ENCODE measurements at regions not wholly inside any gene's neighbourhood (a gene's known extent, or its start where the extent isn't known, plus 50 kb on each side); places are given as distances from the start of the nearest gene placed in this dataset.

DNA sequence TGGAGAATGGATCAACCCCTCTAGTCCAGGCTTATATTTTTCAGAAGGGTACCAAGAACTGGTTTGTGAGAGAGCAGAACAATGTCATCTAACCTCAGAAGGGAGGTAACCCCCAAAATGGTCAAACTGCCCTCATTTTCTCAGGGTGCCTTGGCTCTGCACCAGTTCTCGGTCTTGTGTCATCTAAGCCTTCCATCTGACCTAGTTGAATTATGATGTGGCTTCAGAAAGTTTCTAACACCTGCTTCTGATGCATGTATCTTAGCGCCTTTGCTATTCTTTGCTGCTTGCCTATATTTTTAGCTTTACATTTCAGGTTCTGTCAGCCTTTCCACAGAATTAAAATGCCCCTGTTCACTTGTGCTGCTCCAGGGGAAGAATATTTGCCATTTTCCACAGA, 91.7 kb upstream of the E2F8 start:
- H3K36me3 Mint-ChIP-seq (ENCODE audit: low read depth), result no peaks in the 10 kb centered on the region
- H3K4me3 Mint-ChIP-seq (ENCODE audit: low read depth), result no peak overlapping the region
- DNase-seq (ENCODE audit: low spot score), result no peak
- intact Hi-C loops (cut with micrococcal nuclease), result no loop called here
- no peaks in the 10 kb centered on the region for H3K9me3 Mint-ChIP-seq
- H3K4me1 Mint-ChIP-seq (ENCODE audit: low read depth), result no peaks in the 10 kb centered on the region
- H3K27ac Mint-ChIP-seq, result no peak overlapping the region
- peaks cover 10% of the 10 kb centered on the region for H3K27me3 Mint-ChIP-seq (ENCODE audit: low read depth)

DNA sequence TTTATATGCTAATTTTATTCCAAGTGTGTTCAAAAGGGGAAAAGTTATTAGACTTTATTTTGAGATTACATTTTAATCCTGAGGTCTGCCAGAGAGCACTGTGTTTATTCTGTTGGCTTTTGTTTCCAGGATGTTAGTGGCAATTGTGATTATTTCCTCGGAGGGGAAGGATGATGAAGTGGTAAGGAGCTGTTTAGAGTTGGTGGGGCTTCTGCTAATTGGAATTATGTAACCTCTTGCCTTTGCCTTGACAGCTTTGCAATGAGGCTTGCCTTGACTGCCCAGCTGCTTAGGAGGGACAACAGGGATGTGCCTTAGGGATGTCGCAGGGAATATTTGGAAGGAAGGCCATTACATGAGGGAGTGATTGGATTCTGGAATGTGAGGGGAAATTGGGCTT, 89.7 kb upstream of the E2F8 start:
- Mint-ChIP-seq H3K36me3 (ENCODE audit: low read depth) (no peaks in the 10 kb centered on the region), H3K4me1 (ENCODE audit: low read depth) (no peaks in the 10 kb centered on the region), H3K4me3 (ENCODE audit: low read depth) (no peak overlapping the region), H3K27ac (no peak overlapping the region), H3K27me3 (ENCODE audit: low read depth) (peaks cover 8% of the 10 kb centered on the region), H3K9me3 (no peaks in the 10 kb centered on the region)
- no peak for DNase-seq (ENCODE audit: low spot score)
- intact Hi-C loops (cut with micrococcal nuclease), result no loop called here

DNA sequence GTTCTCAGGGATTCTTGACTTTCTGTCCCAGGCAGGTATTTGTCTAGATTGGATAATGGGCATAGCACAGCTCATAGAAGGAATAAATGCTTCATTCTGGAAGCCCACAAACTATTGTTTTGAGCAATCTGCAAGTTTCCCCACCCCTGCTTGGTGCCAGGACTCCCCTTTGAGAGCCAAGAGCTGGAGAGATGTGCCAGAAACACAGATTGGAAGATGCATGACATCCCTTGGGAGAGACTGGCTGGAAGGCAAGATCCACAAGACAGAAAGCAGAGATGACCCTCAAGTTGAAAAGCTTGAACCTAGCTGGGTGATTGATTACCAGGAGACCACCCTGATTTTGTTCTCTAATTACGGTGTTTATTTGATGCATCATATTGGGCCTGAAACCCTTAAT, 89.2 kb upstream of the E2F8 start:
- Mint-ChIP-seq H3K4me3 (ENCODE audit: low read depth) (no peak overlapping the region), H3K27me3 (ENCODE audit: low read depth) (peaks cover 8% of the 10 kb centered on the region), H3K36me3 (ENCODE audit: low read depth) (no peaks in the 10 kb centered on the region), H3K4me1 (ENCODE audit: low read depth) (no peaks in the 10 kb centered on the region), H3K27ac (no peak overlapping the region), H3K9me3 (no peaks in the 10 kb centered on the region)
- intact Hi-C loops (cut with micrococcal nuclease), result no loop called here
- no peak for DNase-seq (ENCODE audit: low spot score)

DNA sequence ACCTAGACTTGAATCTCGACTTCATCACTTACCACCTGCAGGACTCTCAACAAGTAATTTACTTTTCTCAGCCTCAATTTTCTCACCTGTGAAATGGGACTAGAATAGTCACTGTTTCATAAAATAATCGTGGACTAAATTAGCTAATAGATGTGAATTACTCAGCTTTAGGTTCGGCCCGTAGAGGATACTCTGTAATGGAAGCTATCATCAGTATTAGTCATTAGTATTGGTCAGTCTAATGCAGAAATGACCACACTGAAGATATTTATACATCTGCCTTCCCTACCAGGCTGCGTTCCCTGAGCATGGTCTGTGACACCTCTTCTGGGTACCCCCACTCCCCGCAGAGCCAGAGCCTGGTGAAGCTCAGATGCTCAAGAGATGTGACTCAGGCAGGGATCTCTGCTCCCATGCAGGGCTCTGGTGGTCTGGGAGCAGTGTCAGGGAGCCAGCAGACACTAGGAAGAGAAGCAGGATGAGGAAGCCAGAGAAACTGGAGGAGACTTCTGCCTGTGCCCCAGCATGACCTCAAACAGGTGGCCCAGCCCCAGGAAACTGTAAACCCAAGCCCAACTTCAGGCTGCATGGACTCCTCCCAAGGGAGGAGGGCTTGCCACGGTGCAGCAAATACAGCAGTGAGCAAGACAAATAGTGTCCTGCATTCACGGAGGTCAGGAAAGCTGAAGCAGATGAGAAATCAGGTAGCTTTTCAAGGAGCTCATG, 88.0 kb upstream of the E2F8 start:
- peaks cover 10% of the 10 kb centered on the region for H3K27me3 Mint-ChIP-seq (ENCODE audit: low read depth)
- intact Hi-C loops (cut with micrococcal nuclease), result no loop called here
- H3K4me1 Mint-ChIP-seq (ENCODE audit: low read depth), result no peaks in the 10 kb centered on the region
- no peak overlapping the region for H3K4me3 Mint-ChIP-seq (ENCODE audit: low read depth)
- DNase-seq (ENCODE audit: low spot score), result no peak
- no peaks in the 10 kb centered on the region for H3K36me3 Mint-ChIP-seq (ENCODE audit: low read depth)
- H3K27ac Mint-ChIP-seq, result no peak overlapping the region
- H3K9me3 Mint-ChIP-seq, result no peaks in the 10 kb centered on the region

DNA sequence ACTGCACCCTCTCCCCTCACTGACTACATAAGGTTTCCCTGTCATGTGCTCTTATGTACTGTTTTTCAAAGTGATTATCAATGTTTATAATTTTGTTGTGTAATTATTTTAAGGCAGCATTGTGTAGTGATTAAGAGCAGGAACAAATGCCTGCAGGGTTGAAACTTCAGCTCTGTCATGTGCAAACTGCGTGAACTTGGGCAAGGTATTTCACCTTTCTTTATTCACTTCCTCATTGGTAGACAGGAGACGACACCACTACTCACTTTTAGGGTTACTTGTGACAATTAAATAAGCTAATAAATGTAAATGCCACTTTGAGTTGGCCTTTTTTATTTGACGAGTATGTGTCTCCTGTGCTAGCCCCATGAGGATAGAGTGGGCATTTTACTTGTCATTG, 86.5 kb upstream of the E2F8 start:
- Mint-ChIP-seq H3K27me3 (ENCODE audit: low read depth) (peaks cover 17% of the 10 kb centered on the region), H3K27ac (no peak overlapping the region), H3K9me3 (no peaks in the 10 kb centered on the region), H3K4me3 (ENCODE audit: low read depth) (no peak overlapping the region), H3K36me3 (ENCODE audit: low read depth) (no peaks in the 10 kb centered on the region), H3K4me1 (ENCODE audit: low read depth) (no peaks in the 10 kb centered on the region)
- intact Hi-C loops (cut with micrococcal nuclease), result no loop called here
- no peak for DNase-seq (ENCODE audit: low spot score)

DNA sequence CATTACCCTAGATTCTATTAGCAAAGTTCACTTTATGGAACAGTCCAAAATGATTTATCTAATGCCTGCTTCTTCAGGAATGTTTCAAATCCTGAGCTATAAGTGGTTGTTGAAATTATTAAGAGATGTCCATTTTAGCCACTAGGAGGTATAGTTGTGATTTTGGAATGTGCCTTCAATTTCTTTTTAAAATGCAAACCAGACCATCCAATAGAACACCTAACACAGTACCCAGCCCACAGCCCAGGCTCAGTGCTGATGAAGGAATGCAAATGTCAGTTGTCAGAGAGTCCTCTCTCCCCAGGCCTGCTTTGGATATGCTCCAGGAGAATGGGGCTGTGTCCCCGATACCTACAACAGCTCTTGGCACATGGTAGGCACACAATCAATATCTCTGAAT, 85.8 kb upstream of the E2F8 start:
- no peak for DNase-seq (ENCODE audit: low spot score)
- no peak overlapping the region for H3K27ac Mint-ChIP-seq
- H3K4me3 Mint-ChIP-seq (ENCODE audit: low read depth), result no peak overlapping the region
- no peaks in the 10 kb centered on the region for H3K9me3 Mint-ChIP-seq
- no peaks in the 10 kb centered on the region for H3K36me3 Mint-ChIP-seq (ENCODE audit: low read depth)
- H3K4me1 Mint-ChIP-seq (ENCODE audit: low read depth), result no peaks in the 10 kb centered on the region
- peaks cover 17% of the 10 kb centered on the region for H3K27me3 Mint-ChIP-seq (ENCODE audit: low read depth)
- intact Hi-C loops (cut with micrococcal nuclease), result no loop called here

DNA sequence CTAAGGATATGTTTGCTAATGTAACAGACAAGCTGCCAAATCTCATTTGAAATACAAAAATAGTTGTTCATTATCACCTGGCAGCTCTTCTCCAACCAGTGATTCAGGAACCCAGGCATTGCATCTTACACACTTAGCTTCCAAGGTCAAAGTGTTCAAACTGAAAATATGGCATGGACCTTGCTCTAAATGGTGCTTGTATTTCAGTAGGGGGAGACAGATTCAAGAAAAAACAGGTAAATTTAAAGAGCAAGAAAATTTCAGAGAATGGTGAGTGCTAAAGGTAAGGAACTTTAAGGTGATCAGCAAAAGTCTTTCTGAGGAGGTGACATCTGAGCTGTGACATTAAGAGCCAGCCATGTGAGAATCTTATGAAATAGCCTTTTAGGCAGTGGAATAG, 82.8 kb upstream of the E2F8 start:
- Mint-ChIP-seq H3K4me3 (ENCODE audit: low read depth) (no peak overlapping the region), H3K36me3 (ENCODE audit: low read depth) (no peaks in the 10 kb centered on the region), H3K27ac (no peak overlapping the region), H3K4me1 (ENCODE audit: low read depth) (no peaks in the 10 kb centered on the region), H3K27me3 (ENCODE audit: low read depth) (peaks cover 22% of the 10 kb centered on the region), H3K9me3 (no peaks in the 10 kb centered on the region)
- intact Hi-C loops (cut with micrococcal nuclease), result no loop called here
- no peak for DNase-seq (ENCODE audit: low spot score)

DNA sequence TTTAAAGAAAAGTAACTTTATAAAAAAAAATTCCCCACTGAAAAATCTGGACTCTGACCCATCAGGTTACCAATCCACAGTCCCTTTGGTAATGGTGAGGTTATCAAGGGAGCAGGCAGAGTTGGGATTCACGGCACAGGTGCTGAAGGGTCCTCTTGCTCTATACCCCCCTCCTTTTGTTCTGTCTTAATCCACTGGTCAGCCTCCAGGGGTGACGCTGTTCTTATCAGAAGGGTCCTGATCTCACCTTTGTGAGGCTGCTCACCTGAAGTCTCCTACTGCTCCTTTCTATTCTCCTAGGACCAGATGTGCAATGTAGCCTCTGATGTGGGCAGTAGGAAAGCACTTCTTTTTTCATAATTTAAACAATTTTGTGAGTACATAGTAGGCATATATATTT, 80.6 kb upstream of the E2F8 start:
- no peaks in the 10 kb centered on the region for H3K36me3 Mint-ChIP-seq (ENCODE audit: low read depth)
- H3K9me3 Mint-ChIP-seq, result no peaks in the 10 kb centered on the region
- no peak overlapping the region for H3K27ac Mint-ChIP-seq
- intact Hi-C loops (cut with micrococcal nuclease), result no loop called here
- H3K4me1 Mint-ChIP-seq (ENCODE audit: low read depth), result no peaks in the 10 kb centered on the region
- peaks cover 22% of the 10 kb centered on the region for H3K27me3 Mint-ChIP-seq (ENCODE audit: low read depth)
- no peak overlapping the region for H3K4me3 Mint-ChIP-seq (ENCODE audit: low read depth)
- DNase-seq (ENCODE audit: low spot score), result no peak

DNA sequence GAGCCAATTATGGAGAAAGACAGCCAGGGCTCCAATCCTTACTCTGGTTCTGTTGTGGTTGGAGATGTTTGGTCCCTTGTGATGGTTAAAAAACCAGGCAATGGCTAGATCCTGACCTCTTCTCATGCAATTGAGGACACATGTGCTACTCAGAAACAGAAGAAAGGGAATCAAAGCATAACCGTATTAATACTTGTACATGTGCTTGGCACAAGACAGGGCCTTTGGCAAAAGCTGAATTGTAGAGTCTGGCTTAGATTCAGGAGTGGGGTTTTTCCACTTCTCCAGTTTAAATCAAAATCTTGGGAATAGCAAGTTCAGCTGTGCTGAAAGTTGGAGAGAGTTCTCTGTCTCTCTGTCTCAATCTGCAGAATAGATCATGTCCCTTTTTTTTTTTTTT, 80.1 kb upstream of the E2F8 start:
- Mint-ChIP-seq H3K4me1 (ENCODE audit: low read depth) (no peaks in the 10 kb centered on the region), H3K9me3 (no peaks in the 10 kb centered on the region), H3K27me3 (ENCODE audit: low read depth) (peaks cover 22% of the 10 kb centered on the region), H3K36me3 (ENCODE audit: low read depth) (no peaks in the 10 kb centered on the region), H3K27ac (no peak overlapping the region), H3K4me3 (ENCODE audit: low read depth) (no peak overlapping the region)
- intact Hi-C loops (cut with micrococcal nuclease), result no loop called here
- no peak for DNase-seq (ENCODE audit: low spot score)

DNA sequence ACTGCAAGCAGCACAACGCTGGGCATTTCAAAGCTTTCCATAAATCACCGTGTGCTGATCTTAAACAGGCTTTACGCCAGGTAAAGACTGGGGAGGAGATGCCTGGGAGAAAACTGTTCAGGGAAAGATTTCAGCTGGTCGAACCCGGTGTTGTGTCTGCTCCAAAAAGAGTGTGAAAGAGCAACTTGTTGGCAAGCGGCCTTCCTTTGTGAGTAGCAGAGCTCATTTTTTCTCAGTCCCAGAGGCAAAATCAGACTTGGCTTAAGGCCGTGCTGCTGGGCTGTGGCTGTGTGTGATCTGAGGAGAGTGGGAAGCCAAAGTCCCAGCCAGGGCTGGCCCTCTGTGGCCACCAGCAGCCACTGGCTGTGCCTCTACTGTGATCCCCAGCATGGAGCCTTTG, 75.7 kb upstream of the E2F8 start:
- Mint-ChIP-seq H3K27ac (no peak overlapping the region), H3K9me3 (no peaks in the 10 kb centered on the region), H3K4me1 (ENCODE audit: low read depth) (no peaks in the 10 kb centered on the region), H3K36me3 (ENCODE audit: low read depth) (no peaks in the 10 kb centered on the region), H3K4me3 (ENCODE audit: low read depth) (no peak overlapping the region), H3K27me3 (ENCODE audit: low read depth) (peaks cover 8% of the 10 kb centered on the region)
- intact Hi-C loops (cut with micrococcal nuclease), result no loop called here
- no peak for DNase-seq (ENCODE audit: low spot score)

DNA sequence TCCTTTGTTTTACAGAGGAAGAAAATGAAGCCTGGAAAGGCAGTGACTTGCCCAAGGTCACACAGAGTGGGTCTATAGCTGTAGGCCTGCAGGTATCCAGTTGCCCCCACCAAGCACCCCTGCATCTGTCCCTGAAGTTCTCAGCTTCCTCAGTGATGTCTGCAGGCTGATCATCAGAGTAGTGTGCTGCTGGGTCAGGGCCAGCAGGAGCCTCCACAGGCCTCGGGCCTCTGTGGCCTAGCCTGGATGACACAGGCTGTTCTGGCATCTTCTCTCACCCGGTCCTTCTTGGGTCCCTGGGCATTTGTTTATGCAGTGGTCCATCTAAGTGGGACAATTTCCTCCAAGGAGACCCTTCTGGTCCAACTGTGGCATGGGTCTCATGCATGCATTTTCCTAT, 74.8 kb upstream of the E2F8 start:
- Mint-ChIP-seq H3K4me1 (ENCODE audit: low read depth) (no peaks in the 10 kb centered on the region), H3K4me3 (ENCODE audit: low read depth) (no peak overlapping the region), H3K27ac (no peak overlapping the region), H3K36me3 (ENCODE audit: low read depth) (no peaks in the 10 kb centered on the region), H3K27me3 (ENCODE audit: low read depth) (peaks cover 4% of the 10 kb centered on the region), H3K9me3 (no peaks in the 10 kb centered on the region)
- no peak for DNase-seq (ENCODE audit: low spot score)
- intact Hi-C loops (cut with micrococcal nuclease), result no loop called here

DNA sequence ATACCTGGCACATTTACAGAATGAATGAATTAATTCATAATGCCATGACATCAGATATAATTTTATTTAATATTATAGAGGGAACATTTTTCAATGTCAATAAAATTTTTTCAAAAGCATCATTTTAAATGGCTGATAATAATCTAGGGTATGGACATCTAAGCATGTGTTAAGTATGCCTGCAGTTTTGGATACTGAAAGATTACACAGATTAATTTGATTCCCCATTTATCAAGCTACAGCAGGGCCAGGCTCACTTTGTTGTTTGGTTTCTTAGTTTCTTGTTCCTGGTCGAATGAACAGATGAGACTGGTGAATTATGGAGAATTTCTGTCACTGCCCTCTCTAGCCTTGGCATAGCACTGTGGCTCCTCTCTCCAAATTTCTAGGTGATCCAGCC, 72.4 kb upstream of the E2F8 start:
- H3K27me3 Mint-ChIP-seq (ENCODE audit: low read depth), result peaks cover 2% of the 10 kb centered on the region
- no peak for DNase-seq (ENCODE audit: low spot score)
- H3K27ac Mint-ChIP-seq, result no peak overlapping the region
- intact Hi-C loops (cut with micrococcal nuclease), result no loop called here
- no peaks in the 10 kb centered on the region for H3K9me3 Mint-ChIP-seq
- no peak overlapping the region for H3K4me3 Mint-ChIP-seq (ENCODE audit: low read depth)
- no peaks in the 10 kb centered on the region for H3K4me1 Mint-ChIP-seq (ENCODE audit: low read depth)
- no peaks in the 10 kb centered on the region for H3K36me3 Mint-ChIP-seq (ENCODE audit: low read depth)

DNA sequence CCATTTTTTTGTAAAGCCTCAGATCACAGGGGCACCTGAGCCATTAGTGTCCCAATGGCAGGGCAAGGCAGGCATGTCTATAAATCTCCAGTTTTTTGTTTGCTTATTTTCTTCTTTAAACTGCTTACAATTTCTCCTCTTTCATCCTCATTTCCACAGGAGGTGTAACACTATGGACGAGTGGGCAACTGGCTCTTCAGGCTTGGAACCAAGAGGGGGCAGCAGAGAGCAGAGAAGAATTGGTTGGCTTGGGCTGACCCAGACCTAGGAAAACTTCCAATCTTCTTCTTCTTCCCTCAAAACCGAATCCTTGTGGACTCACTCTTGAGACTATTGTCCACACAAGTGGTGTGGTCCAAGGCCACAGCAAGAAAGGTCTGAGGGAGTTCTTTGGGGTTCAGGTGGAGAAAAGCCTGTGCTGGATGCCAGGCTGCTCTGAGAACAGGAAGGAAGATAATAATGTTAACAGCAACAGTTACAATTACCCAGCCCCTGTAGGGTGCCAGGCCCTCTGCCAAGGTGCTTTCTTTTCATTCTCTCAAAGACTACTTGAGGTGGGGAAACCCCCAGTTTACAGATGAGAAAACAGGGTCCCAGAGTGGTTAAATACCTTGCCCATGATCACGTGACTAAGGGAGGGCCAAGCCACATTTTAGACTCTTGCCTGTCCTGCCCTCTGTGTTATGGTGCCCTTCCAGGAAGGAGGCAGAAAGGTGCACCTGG, 70.7 kb upstream of the E2F8 start:
- no peak overlapping the region for H3K4me3 Mint-ChIP-seq (ENCODE audit: low read depth)
- intact Hi-C loops (cut with micrococcal nuclease), result loop anchor here (1.0 kb wide), 1 partner anchor 242 kb away; no protein-coding TSS in a partner anchor
- no peak overlapping the region for H3K27ac Mint-ChIP-seq
- H3K36me3 Mint-ChIP-seq (ENCODE audit: low read depth), result no peaks in the 10 kb centered on the region
- H3K27me3 Mint-ChIP-seq (ENCODE audit: low read depth), result peaks cover 2% of the 10 kb centered on the region
- peak; percentile 14 for DNase-seq (ENCODE audit: low spot score)
- no peaks in the 10 kb centered on the region for H3K9me3 Mint-ChIP-seq
- no peaks in the 10 kb centered on the region for H3K4me1 Mint-ChIP-seq (ENCODE audit: low read depth)

Measured in activated T-helper 2 cell treated with anti-CD3 and anti-CD28 coated beads, Interferon-gamma antibody, Interleukin-2, Interleukin-4, amounts not matched to agents 10 μg/mL and 5 μg/mL and 100 μg/mL, durations not matched to agents 14 hours and 24 hours and 36 hours (primary cell).